ENCODE measurements at regions not wholly inside any gene's neighbourhood (a gene's known extent, or its start where the extent isn't known, plus 50 kb on each side); places are given as distances from the start of the nearest gene placed in this dataset.

- TF ChIP-seq POLR2A (IDR thresholded peaks at IDR 0.05; ENCODE audit: extremely low read depth, insufficient read length) (no peak), MYC (IDR thresholded peaks at IDR 0.05; ENCODE audit: low read depth, low read length) (no peak), MAX (IDR thresholded peaks at IDR 0.05; ENCODE audit: low read depth, low read length) (no peak)
- TF ChIP-seq, protein P1, sequence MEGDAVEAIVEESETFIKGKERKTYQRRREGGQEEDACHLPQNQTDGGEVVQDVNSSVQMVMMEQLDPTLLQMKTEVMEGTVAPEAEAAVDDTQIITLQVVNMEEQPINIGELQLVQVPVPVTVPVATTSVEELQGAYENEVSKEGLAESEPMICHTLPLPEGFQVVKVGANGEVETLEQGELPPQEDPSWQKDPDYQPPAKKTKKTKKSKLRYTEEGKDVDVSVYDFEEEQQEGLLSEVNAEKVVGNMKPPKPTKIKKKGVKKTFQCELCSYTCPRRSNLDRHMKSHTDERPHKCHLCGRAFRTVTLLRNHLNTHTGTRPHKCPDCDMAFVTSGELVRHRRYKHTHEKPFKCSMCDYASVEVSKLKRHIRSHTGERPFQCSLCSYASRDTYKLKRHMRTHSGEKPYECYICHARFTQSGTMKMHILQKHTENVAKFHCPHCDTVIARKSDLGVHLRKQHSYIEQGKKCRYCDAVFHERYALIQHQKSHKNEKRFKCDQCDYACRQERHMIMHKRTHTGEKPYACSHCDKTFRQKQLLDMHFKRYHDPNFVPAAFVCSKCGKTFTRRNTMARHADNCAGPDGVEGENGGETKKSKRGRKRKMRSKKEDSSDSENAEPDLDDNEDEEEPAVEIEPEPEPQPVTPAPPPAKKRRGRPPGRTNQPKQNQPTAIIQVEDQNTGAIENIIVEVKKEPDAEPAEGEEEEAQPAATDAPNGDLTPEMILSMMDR (IDR thresholded peaks at IDR 0.05; ENCODE audit: low read depth, low read length): no peak
- DNase-seq (ENCODE audit: low read depth): no peak
- no peak overlapping the region for H3K4me3 ChIP-seq (ENCODE audit: low read depth, low read length)
Observed at GRCh38 chr22:42330170-42330569, 59.7 kb upstream of the TCF20 start.

- no peak overlapping the region for H3K4me3 ChIP-seq (ENCODE audit: low read depth, low read length)
- TF ChIP-seq MAX (IDR thresholded peaks at IDR 0.05; ENCODE audit: low read depth, low read length): no peak
- TF ChIP-seq, protein P1 (IDR thresholded peaks at IDR 0.05; ENCODE audit: low read depth, low read length): no peak
- no peak for TF ChIP-seq POLR2A (IDR thresholded peaks at IDR 0.05; ENCODE audit: extremely low read depth, insufficient read length)
- TF ChIP-seq MYC (IDR thresholded peaks at IDR 0.05; ENCODE audit: low read depth, low read length): no peak
- DNase-seq (ENCODE audit: low read depth): no peak
Observed at GRCh38 chr22:42329504-42329903, 59.1 kb upstream of the TCF20 start.

DNA sequence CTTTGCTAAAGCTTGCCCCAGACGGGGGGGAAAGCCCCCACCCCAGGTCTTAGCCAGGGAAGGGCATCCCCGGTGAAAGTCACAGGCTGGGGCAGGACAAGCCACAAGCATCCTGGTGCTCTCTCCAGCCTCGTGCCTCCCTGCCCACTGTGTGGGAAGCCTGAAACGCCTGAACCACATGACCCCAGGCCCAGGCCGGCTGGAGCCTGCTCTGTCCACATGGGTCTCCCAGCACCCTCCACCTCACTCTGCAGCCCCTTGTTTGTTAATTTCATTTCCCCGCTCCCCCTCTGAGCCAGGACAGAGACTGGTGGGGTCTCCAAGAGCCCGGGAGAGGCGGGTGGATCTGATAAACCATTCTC is 58.3 kb upstream of the TCF20 start:
- no peak for DNase-seq (ENCODE audit: low read depth)
- no peak overlapping the region for H3K4me3 ChIP-seq (ENCODE audit: low read depth, low read length)
- TF ChIP-seq MYC (IDR thresholded peaks at IDR 0.05; ENCODE audit: low read depth, low read length): no peak
- no peak for TF ChIP-seq POLR2A (IDR thresholded peaks at IDR 0.05; ENCODE audit: extremely low read depth, insufficient read length)
- TF ChIP-seq, protein P1 (IDR thresholded peaks at IDR 0.05; ENCODE audit: low read depth, low read length): no peak
- no peak for TF ChIP-seq MAX (IDR thresholded peaks at IDR 0.05; ENCODE audit: low read depth, low read length)

- DNase-seq (ENCODE audit: low read depth): no peak
- no peak overlapping the region for H3K4me3 ChIP-seq (ENCODE audit: low read depth, low read length)
- TF ChIP-seq, protein P1 (IDR thresholded peaks at IDR 0.05; ENCODE audit: low read depth, low read length): no peak
- no peak for TF ChIP-seq POLR2A (IDR thresholded peaks at IDR 0.05; ENCODE audit: extremely low read depth, insufficient read length)
- TF ChIP-seq MAX (IDR thresholded peaks at IDR 0.05; ENCODE audit: low read depth, low read length): no peak
- no peak for TF ChIP-seq MYC (IDR thresholded peaks at IDR 0.05; ENCODE audit: low read depth, low read length)
Observed at GRCh38 chr22:42328130-42328783, 57.8 kb upstream of the TCF20 start.

GRCh38 chr22:42327462-42328129 is 57.1 kb upstream of the TCF20 start:
- TF ChIP-seq MAX (IDR thresholded peaks at IDR 0.05; ENCODE audit: low read depth, low read length): no peak
- no peak for TF ChIP-seq POLR2A (IDR thresholded peaks at IDR 0.05; ENCODE audit: extremely low read depth, insufficient read length)
- TF ChIP-seq, protein P1 (IDR thresholded peaks at IDR 0.05; ENCODE audit: low read depth, low read length): no peak
- TF ChIP-seq MYC (IDR thresholded peaks at IDR 0.05; ENCODE audit: low read depth, low read length): no peak
- no peak overlapping the region for H3K4me3 ChIP-seq (ENCODE audit: low read depth, low read length)
- no peak for DNase-seq (ENCODE audit: low read depth)
